HG03354 (cell line): ENCODE measurements at regions not wholly inside any gene's neighbourhood (a gene's known extent, or its start where the extent isn't known, plus 50 kb on each side); places are given as distances from the start of the nearest gene placed in this dataset.

ENCODE experiments used
- ATAC-seq: cut with Tn5 transposase; IDR thresholded peaks from one replicate; pipeline ENCODE4 v1.9.1; 2021; ENCODE audit warnings: mild to moderate bottlenecking; ENCODE audit not compliant: unreplicated experiment, poor library complexity, severe bottlenecking

DNA sequence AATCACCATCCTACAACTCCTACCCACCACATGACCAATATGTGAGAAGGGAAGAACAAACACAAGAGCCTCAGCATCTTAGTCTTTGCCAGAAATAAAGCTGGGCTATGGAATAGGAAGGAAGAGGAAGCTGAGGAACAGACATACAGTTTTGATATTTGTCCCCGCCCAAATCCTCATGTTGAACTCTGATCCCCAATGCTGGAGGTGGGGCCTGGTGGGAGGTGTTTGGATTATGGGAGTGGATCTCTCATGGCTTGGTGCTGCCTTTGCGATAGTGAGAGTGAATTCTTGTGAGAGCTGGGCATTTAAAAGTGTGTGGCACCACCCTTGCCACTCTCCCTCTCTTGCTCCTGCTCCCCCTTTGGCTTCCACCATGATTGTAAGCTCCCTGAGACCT, 52.4 kb upstream of the NLK start:
- ATAC-seq: no peak

DNA sequence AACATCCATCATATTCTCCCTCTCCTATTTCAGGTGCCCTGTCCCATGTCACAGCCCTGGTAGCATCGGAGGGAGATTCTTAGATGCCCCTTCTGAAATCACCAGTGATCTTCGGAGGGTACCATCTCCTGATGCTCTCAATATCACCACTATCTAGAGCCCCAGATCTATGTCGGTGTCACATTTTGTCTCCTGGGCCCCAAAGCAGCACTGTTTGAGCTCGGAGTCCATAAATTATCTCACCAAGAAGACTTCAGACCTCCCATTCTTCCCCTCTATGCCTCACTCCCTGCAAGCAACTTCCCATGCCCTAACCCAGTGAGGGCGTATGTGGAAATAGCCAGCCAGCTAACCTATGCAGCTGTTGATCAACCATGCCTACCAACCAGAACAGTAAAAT, 51.5 kb upstream of the NLK start:
- ATAC-seq: no peak

DNA sequence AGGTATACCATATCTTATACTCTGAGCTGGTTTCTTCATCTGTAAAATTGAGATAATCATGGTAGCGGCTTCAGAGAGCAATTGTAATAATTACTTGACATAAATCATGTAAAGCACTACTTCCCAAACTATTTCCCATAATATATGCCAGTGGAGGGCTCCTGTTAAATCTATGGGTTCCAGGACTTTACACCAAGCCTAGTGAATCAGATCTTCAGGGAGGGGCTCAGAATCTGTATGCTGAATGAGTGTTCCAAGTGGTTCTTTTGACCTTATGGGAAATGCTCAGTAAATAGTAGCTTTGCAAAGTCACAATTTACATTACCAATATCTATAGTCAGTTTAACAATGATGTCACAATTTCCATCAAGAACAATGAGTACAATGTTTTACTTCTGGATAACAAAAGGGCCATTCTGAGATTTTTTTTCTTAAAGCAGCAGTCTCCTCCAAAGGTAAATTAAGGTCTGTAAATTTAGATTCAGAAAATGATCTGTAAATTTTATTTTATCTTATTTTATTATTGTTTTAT, 50.9 kb upstream of the NLK start:
- no peak for ATAC-seq
